NCI-H748 treated with DMSO at 0.1 percent for 48 hours (cell line): ENCODE measurements at regions not wholly inside any gene's neighbourhood (a gene's known extent, or its start where the extent isn't known, plus 50 kb on each side); places are given as distances from the start of the nearest gene placed in this dataset.

Source experiments
- DNase-seq: peaks from one replicate; lab custom pipeline; 2025; lab: John Stamatoyannopoulos, UW

DNA sequence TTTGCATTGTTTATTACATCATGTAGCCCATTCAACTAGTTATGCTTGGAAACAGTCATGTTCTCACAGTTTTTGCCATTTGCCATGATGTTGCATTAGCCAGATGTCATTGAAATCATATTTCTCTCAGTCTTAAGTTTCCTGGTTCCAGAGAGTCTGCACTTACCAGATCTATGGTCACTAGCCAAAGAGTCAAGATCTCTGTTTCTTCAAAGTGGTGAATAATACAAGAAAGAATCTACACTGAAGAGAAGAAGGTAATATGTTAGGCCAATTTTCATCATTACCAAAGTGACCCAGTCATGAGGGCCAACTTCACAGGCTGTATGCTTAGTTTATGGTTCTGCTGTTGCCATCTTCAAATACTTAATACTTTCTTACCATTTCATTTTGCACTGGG, 89.0 kb upstream of the PHYHIPL start:
- DNase-seq = no peak

DNA sequence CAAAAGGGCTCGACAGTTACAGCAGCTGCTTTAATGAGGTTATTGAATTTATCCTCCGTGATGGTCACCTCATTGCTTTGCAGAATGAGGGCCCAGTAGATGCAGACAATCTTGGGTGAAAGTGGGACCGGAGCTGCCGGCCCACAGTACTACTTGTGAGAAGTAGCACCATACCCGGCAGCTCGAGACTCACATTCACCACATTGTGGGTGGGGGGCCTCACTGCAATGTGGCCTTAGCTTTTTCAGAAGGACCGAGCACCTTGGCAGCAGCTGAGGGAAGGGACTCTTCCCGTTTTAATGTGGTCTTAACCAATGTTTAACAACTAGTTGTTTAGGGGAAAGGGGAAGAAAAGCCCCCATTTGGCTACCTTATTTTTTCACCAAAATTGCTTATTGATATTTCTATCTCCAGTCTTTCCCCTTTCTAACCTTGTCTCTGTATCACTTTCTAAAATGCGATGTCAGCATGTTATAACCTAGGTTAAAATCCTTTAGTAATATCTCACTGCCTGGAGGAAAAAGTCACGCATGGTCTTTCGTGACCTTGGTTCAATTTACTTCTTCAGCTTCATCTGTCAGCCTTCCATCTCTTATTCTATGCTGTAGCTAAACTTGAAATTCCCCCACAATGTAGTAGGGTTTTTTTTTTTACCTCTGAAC, 87.4 kb upstream of the PHYHIPL start:
- no peak for DNase-seq

DNA sequence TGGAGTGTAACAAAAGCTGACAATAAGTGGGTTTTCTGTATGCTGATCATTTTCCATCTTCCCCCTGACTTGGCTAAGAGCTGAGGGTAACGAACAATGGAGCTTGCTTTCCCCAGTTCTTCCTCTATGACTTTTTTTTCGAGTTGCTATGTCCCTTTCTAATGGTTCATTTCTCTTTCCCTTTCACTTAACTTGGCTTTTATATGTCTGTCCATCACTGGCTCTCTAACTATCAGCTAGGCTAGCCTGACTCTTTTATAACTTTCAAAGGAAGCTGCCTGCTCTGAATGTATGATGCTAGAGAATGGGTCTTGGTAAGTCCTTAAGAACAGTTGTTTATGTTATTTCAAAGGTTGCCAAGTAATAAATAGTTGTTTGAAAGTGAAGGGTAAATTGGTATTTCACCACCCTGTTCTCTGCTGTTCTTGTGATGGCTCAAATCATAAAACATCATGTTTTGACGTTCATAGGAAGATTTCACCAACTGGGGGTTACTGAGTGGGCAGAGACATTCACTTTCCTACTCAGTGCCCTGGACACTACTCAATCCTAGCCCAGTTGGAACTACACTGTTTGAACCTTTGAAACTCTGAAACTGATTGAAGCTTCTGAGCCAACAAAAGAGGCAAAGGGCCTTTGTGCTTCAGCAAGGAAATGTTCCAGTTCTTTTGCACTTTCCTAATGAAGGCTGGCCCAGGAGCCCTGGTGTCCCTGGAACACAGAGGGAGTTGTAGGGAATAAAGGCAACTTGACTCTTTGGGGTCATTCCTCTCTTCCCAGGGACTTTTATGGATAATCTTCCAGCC, 85.4 kb upstream of the PHYHIPL start:
- DNase-seq = no peak

DNA sequence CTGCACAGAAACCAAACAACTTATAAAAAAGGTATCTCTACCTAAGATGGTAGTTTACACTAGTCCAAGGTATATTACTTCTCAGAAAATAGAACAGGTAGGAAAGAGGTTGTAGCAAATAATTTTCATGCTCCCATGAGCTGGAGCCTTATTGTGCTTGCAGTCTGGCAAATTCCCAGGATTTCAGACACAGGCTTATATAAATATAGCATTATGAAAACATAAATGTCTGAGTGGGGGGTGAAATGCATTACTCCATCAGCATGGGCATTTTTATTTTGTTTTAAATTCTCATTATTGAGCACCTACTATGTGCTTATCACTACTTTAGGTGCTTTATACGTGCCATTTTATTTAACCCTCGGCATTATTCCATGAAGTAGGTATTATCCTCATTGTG, 83.0 kb upstream of the PHYHIPL start:
- DNase-seq = no peak

DNA sequence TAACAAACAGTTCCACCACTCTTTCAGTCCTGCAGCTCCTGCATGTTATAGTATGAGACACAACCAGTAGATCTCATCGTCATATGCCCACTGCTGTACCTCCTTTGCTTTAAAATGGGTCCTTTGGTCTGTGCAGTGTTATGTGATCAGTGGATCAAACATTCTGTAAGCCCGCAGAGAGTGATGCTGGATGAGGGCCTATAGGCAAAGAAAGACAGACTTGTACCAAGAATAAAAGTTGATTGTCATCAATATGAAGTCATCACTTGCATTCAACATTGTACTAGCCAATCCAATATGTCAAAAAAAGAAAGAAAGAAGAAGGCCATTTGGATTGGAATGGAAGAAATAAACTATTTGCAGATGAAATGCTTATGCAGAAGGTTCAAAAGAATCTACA, 79.8 kb upstream of the PHYHIPL start:
- no peak for DNase-seq

DNA sequence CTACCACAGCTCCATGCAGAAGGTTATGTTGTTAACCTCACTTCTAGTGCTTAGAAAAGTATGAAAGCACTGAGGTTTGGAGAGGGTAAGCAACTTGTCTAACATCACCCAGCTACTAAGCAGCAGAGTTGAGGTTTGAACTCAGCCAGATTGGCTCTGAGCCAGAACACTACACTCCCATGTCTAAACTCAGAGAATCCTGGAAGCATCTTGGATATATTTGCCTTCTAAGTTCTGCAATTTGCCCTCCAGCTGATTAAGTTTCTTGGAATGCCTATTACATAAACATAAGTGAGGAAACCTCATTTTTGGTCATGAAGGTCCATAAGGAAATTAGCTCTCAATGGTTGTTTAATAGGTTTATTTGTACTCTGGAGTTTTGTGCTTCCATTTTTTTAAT, 78.1 kb upstream of the PHYHIPL start:
- no peak for DNase-seq

DNA sequence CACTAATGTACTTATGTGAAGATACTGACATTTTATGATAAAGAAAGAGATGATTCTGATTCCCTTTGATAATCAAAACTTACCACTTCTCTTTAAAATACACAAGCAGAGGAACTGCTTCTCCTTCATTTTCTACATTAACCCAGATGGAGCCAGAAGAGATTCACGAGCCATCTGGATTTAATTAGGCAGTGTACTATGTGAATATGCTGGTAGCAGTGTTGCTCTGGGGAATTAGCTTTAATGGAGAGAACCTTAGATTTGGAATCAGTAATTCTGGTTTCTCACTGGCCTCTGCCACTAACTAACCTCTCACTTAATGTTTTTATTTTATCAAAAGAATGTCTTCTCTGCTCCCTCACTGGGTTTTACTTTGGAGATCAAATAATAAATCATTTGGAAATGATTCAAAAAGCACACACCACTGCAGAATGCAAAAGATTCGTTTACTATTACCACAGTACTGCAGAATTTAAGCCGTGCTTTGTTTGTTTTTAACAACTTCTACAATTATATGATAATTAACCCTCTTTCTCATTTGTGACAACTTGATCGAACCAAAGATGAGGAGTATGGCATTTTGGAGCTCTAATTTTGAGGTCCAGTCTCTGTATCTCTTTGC, 77.5 kb upstream of the PHYHIPL start:
- DNase-seq = no peak

DNA sequence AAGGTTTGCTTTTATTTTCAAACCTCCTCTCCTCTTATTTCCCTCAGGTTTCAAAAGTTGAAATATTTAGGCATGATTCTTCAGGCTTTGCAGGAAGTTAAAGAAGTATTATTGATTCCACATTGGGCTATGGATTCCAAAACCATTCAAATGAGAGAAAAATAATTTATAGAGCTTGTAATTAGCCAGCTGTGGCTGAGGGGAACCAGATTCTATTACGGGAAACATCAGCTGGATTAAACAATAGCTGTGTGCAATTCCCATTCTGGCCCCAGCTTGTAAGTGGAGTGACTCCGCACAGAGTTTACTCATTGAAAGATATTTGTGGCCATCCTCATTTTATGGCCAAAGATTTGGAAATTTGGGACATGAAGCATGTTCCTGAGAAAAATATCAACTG, 77.0 kb upstream of the PHYHIPL start:
- peak; percentile 1 for DNase-seq

DNA sequence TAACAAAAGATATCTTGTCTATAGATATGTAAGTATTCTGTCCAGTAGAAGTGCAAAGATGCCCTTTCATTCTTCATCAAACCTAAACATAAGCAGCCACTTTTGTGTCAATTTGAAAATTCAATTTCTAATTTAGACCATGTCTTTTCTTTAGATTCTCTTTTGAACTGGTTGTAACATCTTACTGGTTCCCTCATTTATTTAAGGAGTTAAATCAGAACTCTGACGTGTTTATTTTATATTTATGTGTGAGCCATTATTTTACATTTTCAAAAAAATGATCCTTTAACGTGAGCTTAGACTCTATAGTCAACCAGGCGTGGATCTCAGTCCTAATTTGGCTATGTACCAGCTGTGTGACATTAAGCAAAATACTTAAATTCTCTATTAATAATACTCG, 74.0 kb upstream of the PHYHIPL start:
- DNase-seq = no peak

DNA sequence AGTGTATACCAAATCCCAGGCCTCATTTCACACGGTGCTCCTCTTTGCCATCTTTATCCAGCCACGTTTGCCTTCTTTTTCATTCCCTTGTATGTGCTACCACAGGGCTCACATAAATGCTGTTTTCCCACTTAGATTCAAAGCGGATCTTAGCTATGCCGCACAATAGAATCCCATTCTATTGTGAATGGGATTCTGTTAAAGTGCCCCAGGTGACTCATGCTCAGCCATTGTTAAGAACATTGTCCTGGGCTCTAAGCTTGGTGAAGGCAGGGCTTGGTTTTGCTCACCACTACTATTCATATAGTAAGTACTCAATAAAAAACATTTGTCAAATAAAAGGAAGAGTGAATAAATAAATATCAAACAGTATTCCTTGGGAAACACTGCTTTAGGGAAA, 72.3 kb upstream of the PHYHIPL start:
- no peak for DNase-seq

DNA sequence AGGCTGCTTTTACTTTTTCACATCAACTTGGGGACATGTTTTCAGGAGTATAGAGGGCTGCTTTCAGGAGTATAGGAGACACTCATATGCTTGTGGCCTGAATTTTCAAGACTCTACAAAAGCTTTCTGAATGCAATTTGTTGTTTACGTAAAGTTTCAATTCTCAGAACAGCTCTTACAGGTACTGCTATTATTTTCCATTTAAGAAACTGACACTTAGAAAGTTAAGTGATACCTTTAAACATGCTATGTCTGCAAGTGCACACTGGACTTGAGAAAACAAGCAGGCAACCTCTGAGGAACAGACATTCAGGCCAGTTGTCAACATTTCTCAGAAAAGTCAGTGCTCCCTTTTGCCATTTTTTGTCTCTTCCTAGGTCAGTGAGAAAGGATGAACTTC, 70.0 kb upstream of the PHYHIPL start:
- no peak for DNase-seq

DNA sequence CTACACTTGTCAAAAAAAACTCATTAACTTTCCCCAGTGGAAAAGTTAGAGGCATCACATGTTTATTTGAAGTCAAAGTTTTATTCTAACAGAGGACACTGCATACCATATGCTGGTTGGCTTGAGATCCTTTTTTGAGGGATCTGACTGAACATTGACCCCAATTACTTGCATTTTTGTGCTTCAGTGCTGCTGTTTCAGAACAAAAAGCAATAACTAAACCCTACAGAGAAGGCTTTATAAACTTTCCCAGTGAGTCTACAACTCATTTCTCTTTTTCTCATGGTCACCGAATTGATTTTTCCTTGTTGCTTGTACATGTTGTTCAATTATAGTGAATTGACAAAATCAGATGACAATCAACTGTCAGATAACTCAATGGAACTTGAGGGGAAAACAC, 69.3 kb upstream of the PHYHIPL start:
- no peak for DNase-seq

DNA sequence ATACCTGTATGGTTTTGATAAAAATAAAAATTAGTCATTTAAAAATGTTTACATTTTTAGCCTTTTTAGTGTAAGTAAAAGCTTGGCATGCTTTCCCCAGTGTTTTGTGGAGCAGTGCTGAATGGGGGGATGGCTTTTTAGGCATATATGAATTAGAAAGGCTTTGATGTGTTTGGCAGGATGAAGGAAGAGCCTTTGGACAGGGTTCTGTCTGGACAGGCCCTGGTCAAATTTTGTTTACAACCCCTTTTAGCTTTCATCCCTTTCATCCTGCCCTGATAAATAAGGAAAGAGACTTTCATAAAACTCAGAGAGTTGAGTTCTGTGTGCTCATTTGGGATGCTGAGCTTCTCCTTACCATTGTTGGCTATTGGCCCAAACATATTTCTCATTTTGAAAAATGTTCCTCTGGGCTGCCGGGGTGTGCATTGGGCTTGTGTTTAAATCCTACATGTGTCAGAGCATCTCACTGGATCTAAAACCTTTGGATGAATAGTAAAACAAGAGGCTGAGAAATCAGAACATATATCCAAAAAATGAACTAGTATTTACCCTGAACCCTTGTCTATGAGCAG, 68.1 kb upstream of the PHYHIPL start:
- no peak for DNase-seq

DNA sequence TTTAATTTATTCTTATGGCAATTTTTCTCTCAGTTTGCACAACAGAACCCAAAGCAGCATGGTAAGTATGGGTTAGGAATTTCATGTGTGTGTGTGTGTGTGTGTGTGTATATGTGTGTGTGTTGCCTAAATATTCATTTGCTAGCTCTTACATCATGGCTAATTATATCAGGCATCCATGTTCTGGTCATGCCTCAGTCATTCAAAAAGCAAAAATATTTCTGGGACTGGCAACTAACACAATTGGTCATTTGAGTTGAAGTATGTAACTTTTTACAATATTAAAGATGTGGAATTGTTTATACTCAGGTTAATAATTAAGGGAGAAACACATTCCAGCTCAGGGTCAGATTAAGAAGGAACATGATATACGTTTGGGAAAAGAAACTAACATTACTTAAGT, 67.6 kb upstream of the PHYHIPL start:
- no peak for DNase-seq

DNA sequence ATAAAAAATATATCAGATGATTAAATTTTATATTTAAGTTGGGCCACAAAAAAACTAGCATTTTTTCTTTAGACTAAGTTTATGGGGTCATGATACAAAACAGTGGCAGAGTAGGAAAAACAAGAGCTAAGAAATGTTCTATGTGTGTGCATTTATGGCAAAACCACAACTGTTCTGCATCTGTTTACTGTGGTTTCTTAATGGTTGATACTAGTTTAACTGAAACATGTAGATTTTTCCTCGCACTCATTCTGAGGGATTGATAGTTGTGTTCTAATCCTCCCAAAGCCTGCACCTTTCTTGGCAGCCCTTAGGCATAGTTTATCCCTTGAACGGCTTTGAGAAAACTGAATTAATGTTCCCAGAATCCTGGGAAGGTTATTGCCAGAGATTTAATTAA, 66.6 kb upstream of the PHYHIPL start:
- DNase-seq = no peak

DNA sequence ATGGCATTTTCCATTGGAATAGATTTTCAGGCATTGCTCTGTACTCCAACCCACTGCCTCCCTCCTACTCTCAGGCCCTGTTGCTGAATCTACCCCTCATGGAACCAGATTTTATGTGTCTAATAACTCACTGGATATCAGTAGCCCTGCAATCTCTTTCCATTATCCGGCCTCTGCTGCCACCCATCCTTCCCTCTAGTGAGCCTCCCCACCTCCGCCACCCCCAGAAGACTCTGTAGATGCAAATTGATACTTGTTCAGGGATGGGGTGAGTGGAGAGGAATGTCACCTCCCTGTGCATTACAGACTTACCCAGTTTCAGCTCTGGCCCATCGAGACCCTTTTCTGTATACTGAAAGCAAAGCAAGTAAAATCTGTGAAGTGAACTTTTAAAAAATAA, 52.3 kb upstream of the PHYHIPL start:
- DNase-seq = no peak

DNA sequence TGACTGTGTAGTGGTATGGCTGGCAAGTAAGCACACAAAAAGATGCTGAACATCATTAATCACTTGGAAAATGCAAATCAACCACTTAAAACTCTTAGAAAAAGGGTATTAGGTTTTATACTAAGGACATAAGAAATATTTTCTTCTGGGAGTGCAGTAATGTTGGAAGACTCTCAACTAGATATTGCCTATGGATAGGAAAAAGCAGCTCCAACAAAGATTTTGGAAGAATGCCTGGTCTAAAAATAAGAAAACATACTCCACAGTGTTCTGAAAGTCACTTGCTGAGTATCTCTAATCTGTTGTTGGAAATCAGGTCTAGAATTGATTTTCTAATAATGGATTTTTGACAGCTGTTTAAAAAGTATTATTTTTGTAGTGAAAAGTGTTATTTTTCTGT, 50.8 kb upstream of the PHYHIPL start:
- no peak for DNase-seq

DNA sequence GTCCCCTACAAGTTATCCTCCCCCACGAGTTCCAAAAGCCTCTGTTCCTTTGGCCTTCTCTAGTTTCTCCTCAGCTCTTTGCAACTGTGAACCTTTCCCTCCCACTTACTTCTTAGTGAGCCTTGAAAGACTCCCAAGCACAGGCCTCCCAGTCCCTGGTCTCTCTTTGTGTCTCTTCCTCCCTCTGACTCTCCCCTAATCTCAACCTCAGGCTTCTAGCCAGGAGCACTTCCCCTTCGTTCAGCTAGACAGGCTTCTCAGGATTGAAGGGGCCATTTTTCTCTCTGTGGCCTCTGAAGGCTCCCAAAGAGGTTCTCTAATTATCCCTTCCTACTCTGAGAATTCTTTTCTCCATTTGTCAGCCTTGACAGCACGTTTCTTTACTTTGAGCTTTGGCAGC, 50.2 kb upstream of the PHYHIPL start:
- no peak for DNase-seq
